ENCODE measurements at regions not wholly inside any gene's neighbourhood (a gene's known extent, or its start where the extent isn't known, plus 50 kb on each side); places are given as distances from the start of the nearest gene placed in this dataset.

GRCh38 chr13:32902874-32903273 is 113.3 kb upstream of the KL start:
- TF ChIP-seq CTCF (IDR thresholded peaks at IDR 0.05; ENCODE audit: low read depth, low read length) (no peak), EZH2phosphoT487 (IDR thresholded peaks at IDR 0.05; ENCODE audit: low read depth) (no peak)
